Left lung (tissue), 4 donors: ENCODE measurements at regions not wholly inside any gene's neighbourhood (a gene's known extent, or its start where the extent isn't known, plus 50 kb on each side); places are given as distances from the start of the nearest gene placed in this dataset.

Source experiments
- ATAC-seq: fragments of 200-7000 bp; cut with Tn5 transposase; one replicate; pipeline ENCODE4 v1.9.1; 2020; ENCODE audit warnings: moderate library complexity
- DNase-seq, 4 donors: peaks; one replicate each; pipeline ENCODE4 v3.0.0-alpha.2; 2013 to 2020
- H3K27ac ChIP-seq, 2 donors: fragments of 200-600 bp; sonication (generic) in 1 of 2; one replicate each; pipeline versions ENCODE4 v1.5.0 to v1.8.0; 2020 to 2021
- H3K27me3 ChIP-seq, 2 donors: fragments of 200-600 bp; sonication (generic) in 1 of 2; one replicate each; pipeline versions ENCODE4 v1.5.0 to v1.8.0; 2020 to 2021
- H3K36me3 ChIP-seq, 2 donors: fragments of 200-600 bp; sonication (generic) in 1 of 2; one replicate each; pipeline versions ENCODE4 v1.5.0 to v1.8.0; 2020 to 2021
- H3K4me1 ChIP-seq, 2 donors: fragments of 200-600 bp; one replicate each; pipeline ENCODE4 v1.8.0; 2021
- H3K4me3 ChIP-seq, 2 donors: fragments of 200-600 bp; sonication (generic) in 1 of 2; one replicate each; pipeline versions ENCODE4 v1.5.0 to v1.8.0; 2020 to 2021; ENCODE audit warnings: mild to moderate bottlenecking in 1 of 2
- H3K9me3 ChIP-seq, 2 donors: fragments of 200-600 bp; sonication (generic) in 1 of 2; one replicate each; pipeline versions ENCODE4 v1.5.0 to v1.8.0; 2020 to 2021
- intact Hi-C, 2 donors: fragments of 100-400 bp; cut with DNase I; formaldehyde crosslinking; loops; one replicate each; pipeline versions ENCODE4 v1.11.2 to v1.14.2; 2022
- TF ChIP-seq, protein P1 (sequence below), 2 donors: fragments of 200-600 bp; sonication (generic) in 1 of 2; IDR thresholded peaks; one replicate each; pipeline versions ENCODE4 v1.5.0 to v1.8.0; 2021; ENCODE audit warnings: antibody characterized with exemption in 2 of 2
- donor health status: DM: no; HTN: yes; CAD: no.
- donor health status: DM: no; HTN: no; CAD: no.

GRCh38 chr5:164881442-164881841 lies 1376.0 kb downstream of the MAT2B start:
- intact Hi-C loops = no loop called here
- TF ChIP-seq, protein P1, sequence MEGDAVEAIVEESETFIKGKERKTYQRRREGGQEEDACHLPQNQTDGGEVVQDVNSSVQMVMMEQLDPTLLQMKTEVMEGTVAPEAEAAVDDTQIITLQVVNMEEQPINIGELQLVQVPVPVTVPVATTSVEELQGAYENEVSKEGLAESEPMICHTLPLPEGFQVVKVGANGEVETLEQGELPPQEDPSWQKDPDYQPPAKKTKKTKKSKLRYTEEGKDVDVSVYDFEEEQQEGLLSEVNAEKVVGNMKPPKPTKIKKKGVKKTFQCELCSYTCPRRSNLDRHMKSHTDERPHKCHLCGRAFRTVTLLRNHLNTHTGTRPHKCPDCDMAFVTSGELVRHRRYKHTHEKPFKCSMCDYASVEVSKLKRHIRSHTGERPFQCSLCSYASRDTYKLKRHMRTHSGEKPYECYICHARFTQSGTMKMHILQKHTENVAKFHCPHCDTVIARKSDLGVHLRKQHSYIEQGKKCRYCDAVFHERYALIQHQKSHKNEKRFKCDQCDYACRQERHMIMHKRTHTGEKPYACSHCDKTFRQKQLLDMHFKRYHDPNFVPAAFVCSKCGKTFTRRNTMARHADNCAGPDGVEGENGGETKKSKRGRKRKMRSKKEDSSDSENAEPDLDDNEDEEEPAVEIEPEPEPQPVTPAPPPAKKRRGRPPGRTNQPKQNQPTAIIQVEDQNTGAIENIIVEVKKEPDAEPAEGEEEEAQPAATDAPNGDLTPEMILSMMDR (IDR thresholded peaks at IDR 0.05) = no peak
- Histone ChIP-seq H3K4me1 (no peaks in the 10 kb centered on the region), H3K9me3 (peaks cover 0 to 6% of the 10 kb centered on the region in 2 donors), H3K27ac (no peak overlapping the region), H3K27me3 (no peaks in the 10 kb centered on the region), H3K4me3 (no peak overlapping the region), H3K36me3 (no peaks in the 10 kb centered on the region)
- DNase-seq = peak in 1 of 4 donors; percentile 54
- ATAC-seq = no peak

DNA sequence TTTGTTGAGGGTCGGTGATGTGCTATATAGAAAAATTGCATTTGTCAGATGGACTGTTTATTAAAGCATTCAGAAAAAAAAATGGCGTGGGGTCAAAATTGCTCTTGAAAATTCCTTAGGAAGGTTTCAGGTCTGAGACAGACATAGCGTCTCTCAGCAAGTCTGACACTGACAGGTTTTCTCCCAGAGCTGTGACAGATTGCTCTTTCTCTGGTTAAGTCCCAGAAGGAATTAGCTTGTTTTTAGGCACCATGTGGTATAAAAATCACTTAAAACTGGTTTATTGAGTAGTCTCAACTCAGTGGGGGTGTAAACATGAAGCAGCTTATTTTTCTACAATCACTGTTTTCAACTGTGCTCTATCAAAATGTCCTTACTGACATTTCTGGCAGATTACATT lies 1379.8 kb downstream of the MAT2B start:
- intact Hi-C loops = no loop called here
- TF ChIP-seq, protein P1 (IDR thresholded peaks at IDR 0.05) = no peak
- H3K27me3 ChIP-seq = no peaks in the 10 kb centered on the region
- no peak for DNase-seq
- no peak for ATAC-seq
- H3K27ac ChIP-seq = no peak overlapping the region
- no peaks in the 10 kb centered on the region for H3K36me3 ChIP-seq
- H3K4me3 ChIP-seq = no peak overlapping the region
- no peaks in the 10 kb centered on the region for H3K4me1 ChIP-seq
- no peaks in the 10 kb centered on the region for H3K9me3 ChIP-seq

DNA sequence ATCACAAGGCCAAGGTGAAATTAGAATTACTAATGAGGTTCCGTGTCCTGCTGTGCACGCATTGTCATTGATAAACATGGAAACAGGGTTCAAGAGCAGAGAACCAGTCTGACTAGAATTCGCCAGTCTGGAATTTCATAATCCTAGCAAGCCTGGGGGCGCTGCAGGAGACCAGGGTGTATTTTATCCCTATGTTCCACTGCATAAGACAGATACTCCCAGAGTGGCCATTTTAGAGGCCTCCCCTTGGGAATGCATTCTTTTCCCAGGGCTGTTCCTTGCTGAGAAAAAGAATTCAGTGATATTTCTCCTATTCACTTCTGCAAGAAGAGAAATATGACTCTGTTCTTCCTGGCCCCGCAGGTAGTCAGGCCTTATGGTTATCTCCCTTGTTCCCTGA lies 1387.7 kb downstream of the MAT2B start:
- ATAC-seq = no peak
- intact Hi-C loops = no loop called here

GRCh38 chr5:164898705-164899104 lies 1393.3 kb downstream of the MAT2B start:
- TF ChIP-seq, protein P1 (IDR thresholded peaks at IDR 0.05) = no peak

More for the DNA sequence above, 1387.7 kb downstream of the MAT2B start:
- TF ChIP-seq, protein P1 (IDR thresholded peaks at IDR 0.05) = no peak
- H3K9me3 ChIP-seq = peaks cover 0 to 29% of the 10 kb centered on the region in 2 donors
- no peak for DNase-seq
- no peak overlapping the region for H3K4me3 ChIP-seq
- H3K27ac ChIP-seq = no peak overlapping the region
- no peaks in the 10 kb centered on the region for H3K36me3 ChIP-seq
- no peaks in the 10 kb centered on the region for H3K27me3 ChIP-seq
- no peaks in the 10 kb centered on the region for H3K4me1 ChIP-seq

DNA sequence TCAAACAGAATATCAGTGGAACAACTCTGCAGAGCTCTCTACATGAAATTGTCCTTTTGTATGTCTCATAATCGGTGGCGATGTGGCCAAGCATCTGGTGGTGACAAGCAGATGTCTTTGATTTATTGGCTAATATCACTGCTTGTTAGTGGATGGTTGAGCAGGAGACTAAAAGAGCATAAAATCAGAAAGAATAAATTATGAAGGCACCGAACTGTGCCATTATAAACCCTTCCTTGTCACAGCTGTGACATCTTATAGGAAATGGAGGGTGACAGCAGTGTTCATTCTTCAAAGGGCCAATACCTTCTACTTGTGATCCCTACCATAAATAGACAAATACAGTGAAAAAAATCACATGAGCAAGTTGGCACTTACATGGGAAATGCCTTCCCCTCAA lies 1404.3 kb downstream of the MAT2B start:
- Histone ChIP-seq H3K36me3 (no peaks in the 10 kb centered on the region), H3K27me3 (no peaks in the 10 kb centered on the region), H3K27ac (no peak overlapping the region), H3K4me1 (no peaks in the 10 kb centered on the region), H3K4me3 (no peak overlapping the region), H3K9me3 (no peaks in the 10 kb centered on the region)
- no peak for ATAC-seq
- intact Hi-C loops = no loop called here
- TF ChIP-seq, protein P1 (IDR thresholded peaks at IDR 0.05) = no peak
- no peak for DNase-seq

More at GRCh38 chr5:164898705-164899104, 1393.3 kb downstream of the MAT2B start:
- ATAC-seq (no peak), DNase-seq (no peak)
- Histone ChIP-seq H3K36me3 (no peaks in the 10 kb centered on the region), H3K27me3 (no peaks in the 10 kb centered on the region), H3K27ac (no peak overlapping the region), H3K9me3 (peaks cover 0 to 10% of the 10 kb centered on the region in 2 donors), H3K4me1 (no peaks in the 10 kb centered on the region), H3K4me3 (no peak overlapping the region)
- intact Hi-C loops = no loop called here
